Testis (tissue), 2 donors: ENCODE measurements at regions not wholly inside any gene's neighbourhood (a gene's known extent, or its start where the extent isn't known, plus 50 kb on each side); places are given as distances from the start of the nearest gene placed in this dataset.

Experiments used
- POLR2A ChIP-seq: fragments of 450-650 bp; IDR thresholded peaks from one replicate; pipeline ENCODE4 v1.6.1; 2017; ENCODE audit warnings: antibody characterized with exemption, mild to moderate bottlenecking, moderate library complexity
- TF ChIP-seq, protein P1 (sequence below), 3 experiments: fragments of 450-650 bp in 2 of 3; fragments of 200-600 bp in 1 of 3; sonication (generic) in 1 of 3; IDR thresholded peaks; one replicate each; pipeline ENCODE4 v1.5.1; 2016 to 2019; ENCODE audit warnings: antibody characterized with exemption in 3 of 3, mild to moderate bottlenecking in 2 of 3, moderate library complexity in 1 of 3

DNA sequence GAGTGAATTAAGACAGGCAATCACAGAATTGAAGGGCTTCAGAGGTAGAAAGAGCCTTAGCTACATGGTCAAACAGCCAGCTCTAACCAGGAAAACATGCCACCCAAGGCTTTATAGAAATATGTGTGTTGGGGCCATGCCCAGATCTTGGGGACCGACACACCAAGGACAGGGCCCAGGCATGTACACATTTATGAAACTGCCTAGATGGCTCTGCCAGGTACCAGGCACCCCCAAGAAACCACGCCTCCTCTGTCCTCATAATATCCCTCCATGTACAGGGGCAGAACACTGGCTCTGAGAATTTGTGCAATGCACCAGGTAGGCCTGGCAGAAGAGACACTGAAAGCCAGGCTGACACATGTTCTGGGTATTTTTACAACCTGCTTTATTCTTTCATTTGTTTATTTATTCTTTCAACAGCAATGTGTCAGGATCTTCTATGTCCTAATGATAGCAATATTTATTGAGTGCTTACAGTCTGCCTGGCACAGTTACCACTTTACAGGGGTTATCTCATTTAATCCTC is 137.9 kb upstream of the LSM14A start:
- TF ChIP-seq, protein P1, sequence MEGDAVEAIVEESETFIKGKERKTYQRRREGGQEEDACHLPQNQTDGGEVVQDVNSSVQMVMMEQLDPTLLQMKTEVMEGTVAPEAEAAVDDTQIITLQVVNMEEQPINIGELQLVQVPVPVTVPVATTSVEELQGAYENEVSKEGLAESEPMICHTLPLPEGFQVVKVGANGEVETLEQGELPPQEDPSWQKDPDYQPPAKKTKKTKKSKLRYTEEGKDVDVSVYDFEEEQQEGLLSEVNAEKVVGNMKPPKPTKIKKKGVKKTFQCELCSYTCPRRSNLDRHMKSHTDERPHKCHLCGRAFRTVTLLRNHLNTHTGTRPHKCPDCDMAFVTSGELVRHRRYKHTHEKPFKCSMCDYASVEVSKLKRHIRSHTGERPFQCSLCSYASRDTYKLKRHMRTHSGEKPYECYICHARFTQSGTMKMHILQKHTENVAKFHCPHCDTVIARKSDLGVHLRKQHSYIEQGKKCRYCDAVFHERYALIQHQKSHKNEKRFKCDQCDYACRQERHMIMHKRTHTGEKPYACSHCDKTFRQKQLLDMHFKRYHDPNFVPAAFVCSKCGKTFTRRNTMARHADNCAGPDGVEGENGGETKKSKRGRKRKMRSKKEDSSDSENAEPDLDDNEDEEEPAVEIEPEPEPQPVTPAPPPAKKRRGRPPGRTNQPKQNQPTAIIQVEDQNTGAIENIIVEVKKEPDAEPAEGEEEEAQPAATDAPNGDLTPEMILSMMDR (IDR thresholded peaks at IDR 0.05), result no peak
- no peak for TF ChIP-seq POLR2A
